AG10803 (cell line): ENCODE measurements at regions not wholly inside any gene's neighbourhood (a gene's known extent, or its start where the extent isn't known, plus 50 kb on each side); places are given as distances from the start of the nearest gene placed in this dataset.

Experiments
- DNase-seq: peaks from one replicate; pipeline ENCODE4 v3.0.0; 2010; ENCODE audit warnings: low read depth
- H3K4me3 ChIP-seq: 2 replicates; pipeline ENCODE4 v1.5.1; 2011; ENCODE audit warnings: mild to moderate bottlenecking, low read length, control low read depth
- TF ChIP-seq, protein P1 (sequence below): conservative IDR thresholded peaks from 2 replicates; pipeline ENCODE4 v1.5.1; 2011; ENCODE audit warnings: mild to moderate bottlenecking, low read length, control low read depth, inconsistent platforms

DNA sequence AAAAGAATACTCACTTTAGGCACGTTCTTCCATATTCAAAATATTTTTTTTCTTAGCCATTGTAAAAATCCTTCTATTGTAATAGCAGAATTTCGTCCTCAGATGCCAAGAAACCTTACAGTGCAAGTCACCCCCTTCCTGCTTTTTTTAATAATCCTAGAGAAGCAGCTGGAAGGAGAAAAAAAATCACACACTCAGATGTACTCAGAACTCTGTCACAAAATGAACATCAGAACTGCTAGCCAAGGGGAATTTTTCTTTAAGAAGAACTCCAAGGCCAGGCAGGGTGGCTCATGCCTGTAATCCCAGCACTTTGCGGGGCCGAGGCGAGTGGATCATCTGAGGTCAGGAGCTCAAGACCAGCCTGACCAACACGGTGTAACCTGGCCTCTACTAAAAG, 127.3 kb upstream of the SPATS2L start:
- no peak for DNase-seq
- TF ChIP-seq, protein P1, sequence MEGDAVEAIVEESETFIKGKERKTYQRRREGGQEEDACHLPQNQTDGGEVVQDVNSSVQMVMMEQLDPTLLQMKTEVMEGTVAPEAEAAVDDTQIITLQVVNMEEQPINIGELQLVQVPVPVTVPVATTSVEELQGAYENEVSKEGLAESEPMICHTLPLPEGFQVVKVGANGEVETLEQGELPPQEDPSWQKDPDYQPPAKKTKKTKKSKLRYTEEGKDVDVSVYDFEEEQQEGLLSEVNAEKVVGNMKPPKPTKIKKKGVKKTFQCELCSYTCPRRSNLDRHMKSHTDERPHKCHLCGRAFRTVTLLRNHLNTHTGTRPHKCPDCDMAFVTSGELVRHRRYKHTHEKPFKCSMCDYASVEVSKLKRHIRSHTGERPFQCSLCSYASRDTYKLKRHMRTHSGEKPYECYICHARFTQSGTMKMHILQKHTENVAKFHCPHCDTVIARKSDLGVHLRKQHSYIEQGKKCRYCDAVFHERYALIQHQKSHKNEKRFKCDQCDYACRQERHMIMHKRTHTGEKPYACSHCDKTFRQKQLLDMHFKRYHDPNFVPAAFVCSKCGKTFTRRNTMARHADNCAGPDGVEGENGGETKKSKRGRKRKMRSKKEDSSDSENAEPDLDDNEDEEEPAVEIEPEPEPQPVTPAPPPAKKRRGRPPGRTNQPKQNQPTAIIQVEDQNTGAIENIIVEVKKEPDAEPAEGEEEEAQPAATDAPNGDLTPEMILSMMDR = no peak
- H3K4me3 ChIP-seq = no peak overlapping the region

DNA sequence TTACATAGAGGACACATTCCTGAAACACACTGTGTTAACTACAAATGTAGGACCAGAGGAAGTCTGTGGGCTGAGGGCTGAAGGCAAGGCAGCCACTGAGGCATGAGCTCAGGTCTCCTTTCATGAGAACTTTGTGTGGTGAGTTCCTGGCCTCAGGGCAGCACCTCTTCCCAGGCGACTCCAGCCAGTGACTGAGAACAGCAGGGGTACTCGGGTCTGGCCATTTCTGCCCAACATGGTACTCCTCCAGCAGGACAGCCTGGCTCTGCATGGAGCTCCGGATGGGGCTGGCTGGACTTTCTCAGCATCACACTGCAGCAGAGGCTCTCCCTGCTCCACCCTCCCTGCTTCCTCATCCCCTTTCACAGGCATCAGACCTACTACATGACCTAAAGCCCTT, 125.5 kb upstream of the SPATS2L start:
- no peak overlapping the region for H3K4me3 ChIP-seq

DNA sequence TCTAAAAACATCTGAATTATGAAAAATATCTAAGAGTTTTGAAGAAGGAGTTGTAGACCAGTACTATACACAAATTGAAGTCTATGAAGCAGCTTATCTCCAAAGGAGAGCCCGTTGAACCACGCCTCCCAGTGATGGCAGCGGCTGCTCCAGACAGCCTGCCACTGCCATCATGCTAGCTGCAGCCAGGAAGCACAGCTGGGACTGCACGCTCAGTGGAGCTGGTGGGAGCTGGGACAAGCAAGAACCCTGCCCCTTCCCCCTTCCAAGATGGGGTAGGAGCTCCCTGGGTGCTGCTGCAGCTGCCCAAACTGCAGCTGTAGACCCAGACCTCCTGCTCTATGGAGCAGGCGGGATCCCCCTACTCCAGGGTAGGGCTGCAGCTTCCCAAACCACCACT, 124.7 kb upstream of the SPATS2L start:
- no peak overlapping the region for H3K4me3 ChIP-seq
- no peak for DNase-seq
- TF ChIP-seq, protein P1 = no peak

More for the DNA sequence above, 125.5 kb upstream of the SPATS2L start:
- TF ChIP-seq, protein P1 = no peak
- DNase-seq = no peak

DNA sequence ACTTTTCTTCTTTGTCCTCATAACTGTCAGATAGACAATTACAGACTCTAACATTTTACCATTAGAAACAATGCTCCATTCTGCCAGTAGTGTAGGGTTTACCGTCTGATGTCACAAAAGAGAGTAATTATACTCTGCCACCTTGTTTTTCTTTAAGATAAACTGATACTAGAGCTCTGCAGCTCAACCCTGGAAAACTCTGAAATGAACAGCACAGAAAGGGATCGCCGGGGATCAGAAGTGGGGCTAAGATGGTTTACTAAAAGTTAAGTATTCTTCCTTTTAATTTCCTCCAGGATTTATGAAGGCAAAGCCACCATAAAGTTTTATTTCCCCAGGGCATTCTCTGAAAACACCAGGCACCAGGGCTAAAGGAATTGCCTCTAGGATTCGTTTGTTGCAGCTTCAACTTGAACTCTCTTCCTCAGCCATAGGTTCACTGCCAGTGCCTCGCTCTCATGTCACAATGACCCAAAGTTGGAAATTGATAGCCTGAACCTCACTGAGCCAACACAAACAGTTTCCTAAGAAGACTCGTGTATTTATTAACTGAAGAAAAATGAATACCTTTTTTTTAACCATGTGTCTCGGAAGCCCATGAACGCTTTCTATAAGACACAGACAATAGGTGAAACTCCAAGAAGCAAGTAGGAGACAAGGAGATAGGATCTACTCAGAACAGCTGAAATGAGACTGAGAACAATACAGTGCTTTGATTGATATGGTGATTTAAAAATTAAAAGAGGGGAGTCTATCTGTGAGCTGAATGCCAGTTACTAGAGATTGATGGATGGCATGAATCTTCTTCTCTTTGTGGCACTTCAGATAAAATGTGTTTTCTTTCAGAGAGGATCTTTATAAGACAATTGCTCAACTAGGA, 121.5 kb upstream of the SPATS2L start:
- TF ChIP-seq, protein P1 = no peak
- no peak for DNase-seq
- no peak overlapping the region for H3K4me3 ChIP-seq

DNA sequence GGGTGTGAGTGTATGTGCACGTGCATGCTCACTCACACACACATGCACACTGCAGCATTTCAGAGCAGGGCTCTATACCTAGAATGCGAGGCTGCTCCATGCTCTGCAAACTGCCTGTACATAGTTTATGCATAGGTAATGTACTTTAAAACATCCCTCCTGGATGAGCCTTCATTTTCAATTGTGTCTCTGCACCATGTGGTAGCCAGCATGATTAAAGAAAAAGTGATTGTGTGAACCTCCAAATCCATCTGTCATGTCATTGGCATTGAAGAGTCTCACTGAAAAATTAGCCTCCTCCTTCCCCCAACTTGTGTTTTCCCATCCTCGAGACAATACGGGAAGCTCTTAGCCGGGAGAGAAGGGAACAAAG, 120.9 kb upstream of the SPATS2L start:
- DNase-seq = no peak
- TF ChIP-seq, protein P1 = no peak
- H3K4me3 ChIP-seq = no peak overlapping the region

DNA sequence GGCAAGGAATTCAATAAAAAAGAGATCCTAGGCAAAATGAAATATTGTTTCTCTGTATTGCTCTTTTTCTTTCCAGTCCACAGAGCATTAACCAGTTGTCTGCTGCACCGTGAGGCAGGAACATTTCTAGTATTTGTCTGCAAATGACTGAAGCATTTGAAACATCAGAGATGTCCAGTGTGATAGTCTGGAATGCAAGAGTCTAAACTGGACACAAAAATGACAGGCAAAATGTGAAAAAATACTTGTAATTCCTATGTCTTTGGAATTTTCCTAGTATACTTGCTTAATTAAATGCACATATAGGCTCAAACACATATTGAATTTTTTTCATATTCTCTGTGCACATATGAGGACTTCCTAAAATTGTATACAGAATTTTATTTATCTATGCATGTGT, 120.5 kb upstream of the SPATS2L start:
- DNase-seq = no peak
- TF ChIP-seq, protein P1 = no peak

DNA sequence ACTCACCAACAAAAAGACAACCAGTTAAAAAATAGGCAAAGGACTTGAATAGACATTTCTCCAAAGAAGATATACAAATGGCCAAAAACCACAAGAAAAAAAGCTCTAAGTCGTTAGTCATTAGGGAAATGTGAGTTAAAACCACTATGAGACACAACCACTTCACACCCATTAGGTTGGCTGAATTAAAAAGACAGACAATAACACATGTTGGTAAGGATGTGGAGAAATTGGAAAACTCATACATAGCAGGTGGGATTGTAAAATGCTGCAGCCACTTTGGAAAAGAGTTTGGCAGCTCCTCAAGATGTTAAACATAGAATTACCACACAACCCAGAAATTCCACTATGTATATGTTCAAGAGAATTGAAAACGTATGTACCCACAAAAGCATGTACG, 117.6 kb upstream of the SPATS2L start:
- no peak overlapping the region for H3K4me3 ChIP-seq
- TF ChIP-seq, protein P1 = no peak
- DNase-seq = no peak

More for the DNA sequence above, 120.5 kb upstream of the SPATS2L start:
- H3K4me3 ChIP-seq = no peak overlapping the region
